HepG2 (cell line): ENCODE measurements at regions not wholly inside any gene's neighbourhood (a gene's known extent, or its start where the extent isn't known, plus 50 kb on each side); places are given as distances from the start of the nearest gene placed in this dataset.

Experiments used
- CHD2 ChIP-seq: IDR thresholded peaks from 2 replicates; pipeline ENCODE4 v1.6.1; 2011; ENCODE audit warnings: low read depth, low read length, improper control_type of control experiment
- PCBP1 ChIP-seq: fragments of 200-400 bp; formaldehyde crosslinking; IDR thresholded peaks from 2 replicates; pipeline ENCODE4 v1.6.1; 2017; ENCODE audit warnings: mild to moderate bottlenecking, low read depth, low read length, borderline replicate concordance
- SAP130 ChIP-seq: IDR thresholded peaks from 2 replicates; pipeline ENCODE4 v1.6.1; 2016; ENCODE audit warnings: low read depth
- TERF1 ChIP-seq: sonication (generic); formaldehyde crosslinking; IDR thresholded peaks from 2 replicates; pipeline ENCODE4 v1.8.0; 2022; ENCODE audit warnings: mild to moderate bottlenecking, missing genetic modification reagents, moderate library complexity
- TF ChIP-seq, protein P1 (sequence below): sonication (generic); formaldehyde crosslinking; IDR thresholded peaks from 2 replicates; pipeline ENCODE4 v1.4.0; 2020; ENCODE audit warnings: mild to moderate bottlenecking, low read depth, missing genetic modification reagents

GRCh38 chr15:26091184-26091583 is 228.1 kb upstream of the ATP10A start:
- TF ChIP-seq SAP130 (no peak), CHD2 (no peak), TERF1 (CRISPR knock-in tag) (no peak), PCBP1 (no peak)
- TF ChIP-seq, protein P1, sequence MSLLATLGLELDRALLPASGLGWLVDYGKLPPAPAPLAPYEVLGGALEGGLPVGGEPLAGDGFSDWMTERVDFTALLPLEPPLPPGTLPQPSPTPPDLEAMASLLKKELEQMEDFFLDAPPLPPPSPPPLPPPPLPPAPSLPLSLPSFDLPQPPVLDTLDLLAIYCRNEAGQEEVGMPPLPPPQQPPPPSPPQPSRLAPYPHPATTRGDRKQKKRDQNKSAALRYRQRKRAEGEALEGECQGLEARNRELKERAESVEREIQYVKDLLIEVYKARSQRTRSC (CRISPR knock-in tag) = no peak
